GM19324 (cell line): ENCODE measurements at regions not wholly inside any gene's neighbourhood (a gene's known extent, or its start where the extent isn't known, plus 50 kb on each side); places are given as distances from the start of the nearest gene placed in this dataset.
"Not testable (repeated sequence)": the region's sequence is repeated elsewhere in the genome, so short reads cannot be mapped to it uniquely, and the experiment has no call there.

Source experiments
- ATAC-seq: cut with Tn5 transposase; IDR thresholded peaks from one replicate; pipeline ENCODE4 v1.9.1; 2021; ENCODE audit warnings: mild to moderate bottlenecking, moderate library complexity; ENCODE audit not compliant: unreplicated experiment, low FRiP score

DNA sequence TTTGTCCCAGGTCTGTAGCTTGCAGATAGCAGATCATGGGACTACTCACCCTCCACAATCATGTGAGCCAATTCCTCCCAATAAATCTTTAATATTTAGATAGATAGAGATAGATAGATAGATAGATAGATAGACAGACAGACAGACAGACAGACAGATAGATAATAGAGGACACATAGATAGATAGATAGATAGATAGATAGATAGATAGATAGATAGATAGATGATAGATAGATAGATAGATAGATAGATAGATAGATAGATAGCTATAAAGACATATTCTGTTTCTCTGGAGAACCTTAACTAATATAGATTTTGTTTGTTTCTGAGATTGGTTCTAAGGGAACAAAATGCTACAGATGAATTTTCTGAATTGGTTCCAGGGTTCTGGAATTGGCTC lies 82.3 kb upstream of the PRDX6 start:
- not testable (repeated sequence) for ATAC-seq

DNA sequence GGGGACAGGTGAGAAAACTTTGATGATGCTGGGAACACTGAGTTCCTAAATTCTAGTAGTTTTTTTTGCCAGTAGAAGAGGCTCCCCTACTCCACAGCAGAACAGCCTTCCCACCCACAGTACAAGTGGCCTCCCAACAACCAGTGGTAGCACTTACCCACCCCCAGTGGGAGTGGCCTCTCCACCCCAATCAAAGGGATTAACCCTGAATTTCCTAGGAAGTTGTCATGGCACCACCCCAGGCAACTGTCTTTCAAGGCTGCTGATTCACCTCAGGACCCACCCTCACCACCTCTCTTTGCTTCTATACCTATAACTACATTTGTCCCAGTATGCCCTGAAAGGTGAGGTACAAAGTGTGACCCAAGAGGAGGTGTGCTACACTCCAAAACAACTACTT lies 81.4 kb upstream of the PRDX6 start:
- ATAC-seq = no peak

DNA sequence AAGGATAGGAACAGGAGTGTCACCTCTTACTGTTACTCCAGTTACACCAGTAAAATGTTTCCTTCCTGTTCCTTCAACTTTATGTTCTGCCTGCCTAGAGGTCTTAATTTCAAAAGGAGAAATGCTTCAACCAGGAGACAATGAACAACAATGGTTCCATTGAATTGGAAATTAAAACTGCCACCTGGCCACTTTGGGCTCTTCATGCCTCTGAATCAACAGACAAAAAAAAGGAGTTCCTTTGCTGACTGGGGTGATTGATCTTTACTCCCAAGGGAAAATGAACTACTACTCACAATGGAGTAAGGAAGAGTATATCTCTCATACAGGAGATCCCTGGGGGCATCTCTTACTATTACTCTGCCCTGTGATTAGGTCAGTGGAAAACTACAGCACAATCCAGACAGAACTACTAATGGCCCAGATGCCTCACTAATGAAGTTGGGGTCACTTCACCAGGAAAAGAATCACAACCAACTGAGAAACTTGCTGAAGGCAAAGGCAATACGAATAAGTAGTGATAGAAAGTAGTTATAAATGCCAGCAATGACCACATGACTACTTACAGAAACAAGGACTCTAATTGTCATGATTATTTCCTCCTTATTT lies 76.6 kb upstream of the PRDX6 start:
- ATAC-seq = no peak

DNA sequence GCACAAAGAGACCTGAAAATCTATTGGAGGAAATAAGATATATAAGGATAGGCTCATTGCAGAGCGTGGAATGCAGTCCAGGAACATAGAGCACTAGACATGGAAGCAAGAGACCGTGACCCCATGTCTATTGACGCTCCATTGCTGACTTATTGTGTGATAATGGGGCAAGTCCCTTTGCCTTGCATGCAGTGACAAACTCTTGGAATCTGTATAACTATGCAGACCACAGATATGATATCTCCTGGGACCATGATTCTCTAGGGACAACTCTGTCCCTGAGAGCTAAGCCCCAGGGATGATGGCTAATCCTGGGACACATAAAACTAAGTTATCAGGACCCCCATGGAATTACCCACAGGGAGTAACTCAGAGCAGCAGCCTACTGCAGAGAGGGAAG lies 73.1 kb upstream of the PRDX6 start:
- no peak for ATAC-seq

DNA sequence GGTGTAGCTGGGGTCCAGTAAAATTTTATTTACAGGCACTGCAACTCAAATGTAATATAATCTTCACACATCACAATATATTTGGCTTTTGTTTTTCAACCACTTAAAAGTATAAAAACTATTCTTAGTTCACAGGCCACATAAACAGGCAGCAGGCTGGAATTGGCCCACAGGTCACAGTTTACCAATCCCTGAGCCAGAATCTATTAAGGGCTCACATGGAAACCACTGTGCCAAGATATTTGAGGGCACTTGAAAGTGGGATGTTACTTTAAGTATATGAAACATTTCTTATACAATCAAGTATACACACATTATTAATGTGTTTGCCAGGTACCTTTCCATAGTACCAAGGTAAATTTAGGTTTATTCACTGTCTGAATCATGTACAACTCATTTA lies 71.9 kb upstream of the PRDX6 start:
- ATAC-seq = no peak

DNA sequence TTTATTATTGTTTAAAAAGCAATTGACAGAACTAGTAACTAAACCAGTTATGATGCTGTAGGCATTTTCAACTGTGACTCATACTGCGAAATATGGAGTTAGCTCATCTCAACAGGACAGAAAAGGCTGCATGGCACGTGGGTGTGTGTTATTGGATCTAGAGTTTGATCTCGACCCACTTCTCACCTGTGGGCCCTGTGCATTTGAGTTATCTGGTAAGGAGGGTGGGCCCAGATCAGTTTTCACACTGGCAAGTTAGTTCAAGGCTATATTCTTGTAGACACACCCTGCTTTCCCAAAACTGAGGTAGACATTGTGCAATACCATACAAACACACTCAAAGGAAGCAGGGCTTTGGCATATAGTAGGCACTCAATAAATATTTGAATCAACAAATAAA lies 71.3 kb upstream of the PRDX6 start:
- ATAC-seq = no peak

DNA sequence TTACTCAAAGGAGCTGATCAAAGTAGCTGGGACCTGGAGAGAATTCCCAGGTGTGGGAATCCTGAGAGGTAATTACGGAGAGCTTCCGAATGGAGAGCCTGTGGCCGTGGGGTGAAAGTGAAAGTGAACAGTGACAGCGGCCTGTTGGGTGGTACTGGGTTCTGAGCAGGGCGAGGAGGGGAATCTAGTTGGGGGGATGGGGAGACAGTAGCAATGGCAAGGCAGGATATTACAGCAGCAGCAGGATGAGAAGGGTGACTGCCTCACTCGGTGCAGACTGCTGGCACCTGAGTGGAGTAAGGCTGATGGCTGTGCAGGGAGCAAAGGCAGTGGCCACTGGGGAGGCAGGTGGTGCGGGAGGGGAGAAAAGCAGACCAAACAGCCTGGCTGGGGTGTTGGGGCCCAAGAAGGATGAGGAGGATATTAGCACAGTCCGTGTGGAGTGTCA lies 70.3 kb upstream of the PRDX6 start:
- no peak for ATAC-seq

DNA sequence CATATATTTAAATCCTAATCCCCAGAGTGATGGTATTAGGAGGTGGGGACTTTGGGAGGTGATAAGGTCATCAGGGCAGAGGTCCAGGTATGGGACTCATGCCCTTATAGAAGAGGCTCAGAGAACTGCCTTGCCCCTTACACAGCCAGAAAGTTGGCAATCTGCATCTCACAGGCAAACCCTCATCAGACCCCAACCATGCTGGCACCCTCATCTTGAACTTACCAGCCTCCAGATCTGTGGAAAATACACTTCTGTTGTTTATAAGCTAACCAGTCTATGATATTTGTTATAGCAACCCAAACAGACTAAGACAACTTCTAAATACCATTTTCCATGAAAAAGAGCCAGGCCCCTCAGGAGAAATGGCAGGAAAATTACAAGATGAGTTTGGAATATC lies 69.3 kb upstream of the PRDX6 start:
- no peak for ATAC-seq

DNA sequence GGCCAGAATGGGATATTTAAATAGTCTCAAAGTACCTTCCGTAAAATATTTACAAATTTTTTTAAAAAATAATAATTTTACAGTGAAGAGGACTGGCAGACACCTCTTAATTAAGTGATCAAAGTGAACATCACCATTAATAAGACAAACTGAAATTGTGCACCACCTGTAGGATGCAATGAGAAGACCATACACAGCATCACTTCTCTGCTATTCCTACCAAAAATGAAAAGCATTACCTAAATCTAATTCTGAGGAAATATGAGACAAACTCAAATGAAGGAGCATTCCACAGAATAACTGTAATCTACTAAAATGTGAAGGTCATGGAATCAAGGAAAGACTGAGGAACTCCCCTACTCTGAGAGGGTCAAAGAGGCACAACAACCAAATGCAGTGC lies 68.2 kb upstream of the PRDX6 start:
- no peak for ATAC-seq

DNA sequence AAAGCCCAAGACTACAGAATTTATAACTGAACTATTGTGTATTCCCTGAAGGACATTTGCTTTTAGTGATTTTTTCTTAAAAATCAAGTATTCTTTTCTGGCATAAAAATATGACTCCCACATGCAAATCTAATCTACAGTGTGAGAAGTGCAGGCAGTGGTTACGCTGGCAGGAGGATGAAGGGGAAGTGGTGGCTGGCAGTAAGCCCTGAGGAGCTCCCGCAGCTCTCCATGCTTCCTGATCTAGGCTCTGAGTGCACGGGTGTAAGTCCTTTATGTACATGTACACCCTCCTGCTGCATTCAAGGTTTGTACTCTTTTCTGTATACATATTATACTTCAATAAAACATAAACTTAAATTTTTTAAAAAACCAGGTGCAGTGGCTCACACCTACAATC lies 67.5 kb upstream of the PRDX6 start:
- no peak for ATAC-seq

- ATAC-seq = no peak
Measured at GRCh38 chr1:173410133-173410793, 66.9 kb upstream of the PRDX6 start.

DNA sequence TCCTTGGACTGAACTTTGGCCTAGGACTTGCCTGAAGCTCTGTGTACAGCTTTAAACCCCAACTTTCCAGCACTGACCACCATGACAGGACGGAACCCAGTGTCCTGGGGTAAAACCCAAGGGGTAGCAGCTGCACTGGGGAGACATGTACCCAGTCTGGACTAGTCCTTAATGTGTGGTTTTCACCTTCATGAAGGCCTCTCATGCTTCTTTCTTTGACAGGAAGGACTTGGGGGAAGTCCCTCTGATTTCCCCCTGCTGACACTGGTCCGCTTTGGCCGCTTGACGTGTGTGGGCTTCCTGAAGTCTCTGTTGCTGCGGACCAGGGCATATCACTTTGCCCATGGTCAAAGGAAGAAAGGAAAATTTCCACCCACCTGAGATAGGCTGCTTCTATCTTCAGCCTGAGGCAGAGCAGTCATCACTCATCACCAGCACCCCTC lies 66.3 kb upstream of the PRDX6 start:
- peak; percentile 58 for ATAC-seq

GRCh38 chr1:173411835-173412742 lies 65.0 kb upstream of the PRDX6 start:
- no peak for ATAC-seq

GRCh38 chr1:173413271-173413707 lies 63.8 kb upstream of the PRDX6 start:
- no peak for ATAC-seq

GRCh38 chr1:173414136-173414535 lies 63.0 kb upstream of the PRDX6 start:
- peak; percentile 38 for ATAC-seq

DNA sequence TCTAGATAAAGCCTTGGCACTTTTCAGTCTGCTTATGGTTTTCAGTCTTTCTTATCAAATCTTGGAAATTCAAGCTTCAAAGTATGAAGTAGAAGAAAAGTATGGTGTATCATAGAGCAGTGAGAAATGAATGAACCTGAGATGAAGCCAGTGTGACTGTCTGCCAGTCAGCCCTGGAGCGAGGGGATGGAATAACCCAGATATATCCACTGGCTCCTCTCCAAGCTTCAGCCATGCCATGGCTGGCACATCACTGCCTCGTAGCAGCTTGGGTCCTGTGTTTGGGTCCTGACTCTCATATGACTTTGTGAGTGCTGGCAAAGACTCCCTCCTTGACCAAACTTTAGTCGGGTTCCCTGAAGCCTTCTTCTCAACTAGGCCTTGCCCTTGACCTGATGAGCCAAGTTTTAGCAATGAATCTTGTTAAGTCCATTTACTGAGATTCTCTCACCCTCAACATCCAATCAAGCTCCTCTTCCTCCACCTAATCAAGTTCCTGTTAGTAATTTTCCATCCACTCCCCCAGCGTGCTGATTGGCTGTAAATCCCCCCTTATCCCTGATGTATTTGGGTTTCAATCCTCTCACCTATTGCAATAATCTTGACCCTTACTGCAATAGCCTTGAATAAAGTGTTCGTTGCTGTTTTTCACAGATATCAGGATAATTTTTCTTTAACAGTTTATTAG lies 62.5 kb upstream of the PRDX6 start:
- no peak for ATAC-seq

- ATAC-seq = peak; percentile 40
Measured at GRCh38 chr1:173415490-173415889, 61.6 kb upstream of the PRDX6 start.

GRCh38 chr1:173415905-173416450 lies 61.2 kb upstream of the PRDX6 start:
- ATAC-seq = peak; percentile 3

GRCh38 chr1:173417563-173417962 lies 59.6 kb upstream of the PRDX6 start:
- no peak for ATAC-seq
